IMR-90 (cell line): ENCODE measurements at regions not wholly inside any gene's neighbourhood (a gene's known extent, or its start where the extent isn't known, plus 50 kb on each side); places are given as distances from the start of the nearest gene placed in this dataset.

Experiments
- ATAC-seq: fragments of 200-7000 bp; cut with Tn5 transposase; 2 replicates; pipeline ENCODE4 v1.9.1; 2020; ENCODE audit warnings: low read depth, mild to moderate bottlenecking, moderate library complexity
- BruUV-seq: library from RNA; stranded (reverse); fragments of 400-500 nt; replicated peaks from 2 replicates; lab custom pipeline; 2021; lab: Mats Ljungman, UMichigan
- CTCF ChIA-PET: fragments of 300-600 bp; formaldehyde crosslinking; extraction: SDS; loops from one replicate; lab custom pipeline; 2021; ENCODE audit warnings: antibody characterized with exemption; lab: Yijun Ruan, JAX
- POLR2A ChIA-PET: fragments of 300-600 bp; sonication (Branson Sonifier 250); formaldehyde crosslinking; loops from one replicate; lab custom pipeline; 2022; ENCODE audit warnings: antibody characterized with exemption; ENCODE audit not compliant: unreplicated experiment; lab: Charles Lee
- DNase-seq: peaks from one replicate; pipeline ENCODE4 v3.0.0; 2013
- H2AFZ ChIP-seq: replicated peaks from 2 replicates; pipeline ENCODE3; 2013; ENCODE audit warnings: low read length, mild to moderate bottlenecking; ENCODE audit not compliant: poor library complexity
- H2AK5ac ChIP-seq: 2 replicates; pipeline ENCODE4 v1.6.1; 2013; ENCODE audit warnings: low read depth, low read length, inconsistent platforms
- H2AK9ac ChIP-seq: replicated peaks from 2 replicates; pipeline ENCODE3; 2013; ENCODE audit warnings: mild to moderate bottlenecking, low read depth, low read length, moderate library complexity; ENCODE audit not compliant: poor library complexity
- H2BK120ac ChIP-seq: 2 replicates; pipeline ENCODE4 v1.6.1; 2013; ENCODE audit warnings: low read depth, low read length, inconsistent platforms
- H2BK15ac ChIP-seq: 3 replicates; pipeline ENCODE4 v1.6.1; 2013; ENCODE audit warnings: low read depth, low read length, inconsistent platforms
- H2BK20ac ChIP-seq: 2 replicates; pipeline ENCODE4 v1.6.1; 2013; ENCODE audit warnings: low read depth, mild to moderate bottlenecking, inconsistent platforms, low read length, moderate library complexity
- H2BK5ac ChIP-seq: 2 replicates; pipeline ENCODE4 v1.6.1; 2013; ENCODE audit warnings: mild to moderate bottlenecking, low read depth, low read length, inconsistent platforms; ENCODE audit not compliant: poor library complexity, severe bottlenecking
- H3K14ac ChIP-seq: replicated peaks from 2 replicates; pipeline ENCODE4 v1.6.1; 2013; ENCODE audit warnings: low read depth, low read length, inconsistent platforms
- H3K18ac ChIP-seq: 2 replicates; pipeline ENCODE4 v1.6.1; 2013; ENCODE audit warnings: low read depth, low read length, control low read depth
- H3K23ac ChIP-seq: 2 replicates; pipeline ENCODE4 v1.6.1; 2013; ENCODE audit warnings: low read depth, low read length, inconsistent platforms
- H3K27ac ChIP-seq: 2 replicates; pipeline ENCODE4 v1.5.1; 2013; ENCODE audit warnings: mild to moderate bottlenecking, control low read depth, low read length; ENCODE audit not compliant: insufficient read depth
- H3K27me3 ChIP-seq: 2 replicates; pipeline ENCODE4 v1.6.1; 2013; ENCODE audit warnings: low read length; ENCODE audit not compliant: control insufficient read depth, insufficient read depth
- H3K36me3 ChIP-seq: 2 replicates; pipeline ENCODE4 v1.6.1; 2013; ENCODE audit warnings: low read length, mixed read lengths; ENCODE audit not compliant: control insufficient read depth, insufficient read depth
- H3K4ac ChIP-seq: 2 replicates; pipeline ENCODE4 v1.6.1; 2013; ENCODE audit warnings: low read depth, low read length, inconsistent platforms
- H3K4me1 ChIP-seq: 2 replicates; pipeline ENCODE4 v1.6.1; 2013; ENCODE audit warnings: low read length, mixed read lengths; ENCODE audit not compliant: control insufficient read depth, insufficient read depth
- H3K4me2 ChIP-seq: 2 replicates; pipeline ENCODE4 v1.6.1; 2013; ENCODE audit warnings: low read depth, mild to moderate bottlenecking, control low read depth, low read length, moderate library complexity
- H3K4me3 ChIP-seq: 2 replicates; pipeline ENCODE4 v1.5.1; 2013; ENCODE audit warnings: low read depth, mild to moderate bottlenecking, control low read depth, low read length, moderate library complexity; ENCODE audit not compliant: insufficient read depth
- H3K56ac ChIP-seq: 2 replicates; pipeline ENCODE4 v1.6.1; 2013; ENCODE audit warnings: low read length, inconsistent platforms; ENCODE audit not compliant: insufficient read depth; ENCODE audit errors: extremely low read depth
- H3K79me1 ChIP-seq, 2 experiments: 2 replicates each; pipeline ENCODE4 v1.6.1; 2013; ENCODE audit warnings: low read length in 2 of 2, inconsistent platforms in 1 of 2, low read depth in 1 of 2
- H3K9ac ChIP-seq: 2 replicates; pipeline ENCODE4 v1.6.1; 2013; ENCODE audit warnings: low read depth, low read length, control low read depth
- H3K9me1 ChIP-seq: 2 replicates; pipeline ENCODE4 v1.6.1; 2013; ENCODE audit warnings: low read length, inconsistent platforms; ENCODE audit not compliant: insufficient read depth
- H3K9me3 ChIP-seq: 2 replicates; pipeline ENCODE4 v1.6.1; 2013; ENCODE audit warnings: low read length; ENCODE audit not compliant: control insufficient read depth, insufficient read depth
- H4K20me1 ChIP-seq: 2 replicates; pipeline ENCODE4 v1.6.1; 2013; ENCODE audit warnings: low read length, inconsistent platforms; ENCODE audit not compliant: insufficient read depth
- H4K5ac ChIP-seq: 2 replicates; pipeline ENCODE4 v1.6.1; 2013; ENCODE audit warnings: mild to moderate bottlenecking, low read depth, low read length, control low read depth
- H4K8ac ChIP-seq, 2 experiments: 2 replicates each; pipeline ENCODE4 v1.6.1; 2013; ENCODE audit warnings: low read depth in 2 of 2, low read length in 2 of 2, control low read depth in 1 of 2, inconsistent platforms in 1 of 2
- H4K91ac ChIP-seq: 2 replicates; pipeline ENCODE4 v1.6.1; 2013; ENCODE audit warnings: low read depth, low read length, inconsistent platforms; ENCODE audit not compliant: insufficient read depth
- CEBPB ChIP-seq: IDR thresholded peaks from 2 replicates; pipeline ENCODE4 v1.6.1; 2012; ENCODE audit warnings: low read depth, low read length, improper control_type of control experiment
- CHD1 ChIP-seq: IDR thresholded peaks from 2 replicates; pipeline ENCODE4 v1.6.1; 2012; ENCODE audit warnings: low read depth, low read length, improper control_type of control experiment
- ELK1 ChIP-seq: fragments of 150-350 bp; IDR thresholded peaks from 2 replicates; pipeline ENCODE4 v1.6.1; 2016; ENCODE audit warnings: low read depth, mild to moderate bottlenecking, low read length, moderate library complexity, borderline replicate concordance
- MAFK ChIP-seq: IDR thresholded peaks from 2 replicates; pipeline ENCODE4 v1.6.1; 2012; ENCODE audit warnings: low read depth, low read length, improper control_type of control experiment
- MAZ ChIP-seq: IDR thresholded peaks from 2 replicates; pipeline ENCODE4 v1.6.1; 2012; ENCODE audit warnings: low read depth, mild to moderate bottlenecking, low read length, improper control_type of control experiment, moderate library complexity, borderline replicate concordance
- RAD21 ChIP-seq: IDR thresholded peaks from 2 replicates; pipeline ENCODE4 v1.6.1; 2012; ENCODE audit warnings: low read length, improper control_type of control experiment
- RFX5 ChIP-seq: IDR thresholded peaks from 2 replicates; pipeline ENCODE4 v1.8.0; 2012; ENCODE audit warnings: low read depth, mild to moderate bottlenecking, low read length, moderate library complexity
- SMC3 ChIP-seq: fragments of 150-350 bp; IDR thresholded peaks from 2 replicates; pipeline ENCODE4 v1.6.1; 2016; ENCODE audit warnings: low read depth, mild to moderate bottlenecking, antibody characterized with exemption, low read length, moderate library complexity
- WGBS, 2 experiments: methylation state at CpG; one replicate each; pipeline versions ENCODE4 v1.1.5 to v1.1.7; 2013; ENCODE audit warnings: missing lambda C conversion rate in 2 of 2; ENCODE audit not compliant: insufficient read length in 1 of 2; ENCODE audit errors: extremely low coverage in 2 of 2; 5-methylcytosine and 5-hydroxymethylcytosine counted together
- dilution Hi-C: fragments of 300-500 bp; cut with HindIII; formaldehyde crosslinking; loops from one replicate; pipeline ENCODE4 v1.14.3; 2018; ENCODE audit warnings: low sequenced_read_pairs; ENCODE audit not compliant: unreplicated experiment
- in situ Hi-C: fragments of 300-500 bp; cut with MboI; formaldehyde crosslinking; loops from 3 replicates; pipeline ENCODE4 v1.14.3; 2019; ENCODE audit warnings: low sequenced_read_pairs, inconsistent platforms, mixed read lengths
- intact Hi-C: fragments of 100-400 bp; cut with micrococcal nuclease; formaldehyde crosslinking; loops from 2 replicates; pipeline ENCODE4 v1.10.0; 2022
- TF ChIP-seq, protein P1 (sequence below): conservative IDR thresholded peaks from 2 replicates; pipeline ENCODE4 v1.5.1; 2012; ENCODE audit warnings: mild to moderate bottlenecking, low read depth, low read length, improper control_type of control experiment
- TF ChIP-seq, protein P2 (sequence below): fragments of 150-350 bp; IDR thresholded peaks from 2 replicates; pipeline ENCODE4 v1.6.1; 2017; ENCODE audit warnings: mild to moderate bottlenecking, antibody characterized with exemption, low read length, low read depth

GRCh38 chr4:19401301-19402080 lies 850.2 kb upstream of the SLIT2 start:
- Histone ChIP-seq H3K9ac (no peak overlapping the region), H3K4me1 (no peaks in the 10 kb centered on the region), H2BK20ac (no peak overlapping the region), H3K14ac (no peak overlapping the region), H3K4me3 (no peak overlapping the region), H3K27me3 (no peaks in the 10 kb centered on the region), H4K91ac (no peak overlapping the region), H4K20me1 (no peaks in the 10 kb centered on the region), H3K4me2 (no peak overlapping the region), H2AK9ac (no peak overlapping the region), H3K36me3 (no peaks in the 10 kb centered on the region), H2BK15ac (peak overlapping the region; percentile 70; the same call in 1 of the 3 replicates), H3K18ac (no peak overlapping the region), H3K79me1 (no peaks in the 10 kb centered on the region), H2AFZ (no peak overlapping the region), H3K9me1 (no peaks in the 10 kb centered on the region), H2BK120ac (peak overlapping the region; percentile 38; the same call in 1 of the 2 replicates), H4K8ac (no peak overlapping the region), H3K56ac (no peak overlapping the region), H2BK5ac (no peak overlapping the region), H2AK5ac (no peak overlapping the region), H3K27ac (no peak overlapping the region), H3K4ac (no peak overlapping the region), H3K23ac (no peak overlapping the region), H3K9me3 (no peaks in the 10 kb centered on the region), H4K5ac (no peak overlapping the region)
- dilution Hi-C loops (no loop called here), intact Hi-C loops (no loop called here), in situ Hi-C loops (no loop called here)
- no CpG with 5 or more reads among the region's 1 CpG for WGBS, 2 experiments
- ATAC-seq (no peak), DNase-seq (no peak)
- TF ChIP-seq CEBPB (no peak), RAD21 (no peak), CHD1 (no peak), SMC3 (no peak), ELK1 (no peak), RFX5 (no peak), MAZ (no peak), MAFK (no peak)
- TF ChIP-seq, protein P1, sequence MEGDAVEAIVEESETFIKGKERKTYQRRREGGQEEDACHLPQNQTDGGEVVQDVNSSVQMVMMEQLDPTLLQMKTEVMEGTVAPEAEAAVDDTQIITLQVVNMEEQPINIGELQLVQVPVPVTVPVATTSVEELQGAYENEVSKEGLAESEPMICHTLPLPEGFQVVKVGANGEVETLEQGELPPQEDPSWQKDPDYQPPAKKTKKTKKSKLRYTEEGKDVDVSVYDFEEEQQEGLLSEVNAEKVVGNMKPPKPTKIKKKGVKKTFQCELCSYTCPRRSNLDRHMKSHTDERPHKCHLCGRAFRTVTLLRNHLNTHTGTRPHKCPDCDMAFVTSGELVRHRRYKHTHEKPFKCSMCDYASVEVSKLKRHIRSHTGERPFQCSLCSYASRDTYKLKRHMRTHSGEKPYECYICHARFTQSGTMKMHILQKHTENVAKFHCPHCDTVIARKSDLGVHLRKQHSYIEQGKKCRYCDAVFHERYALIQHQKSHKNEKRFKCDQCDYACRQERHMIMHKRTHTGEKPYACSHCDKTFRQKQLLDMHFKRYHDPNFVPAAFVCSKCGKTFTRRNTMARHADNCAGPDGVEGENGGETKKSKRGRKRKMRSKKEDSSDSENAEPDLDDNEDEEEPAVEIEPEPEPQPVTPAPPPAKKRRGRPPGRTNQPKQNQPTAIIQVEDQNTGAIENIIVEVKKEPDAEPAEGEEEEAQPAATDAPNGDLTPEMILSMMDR = no peak
- TF ChIP-seq, protein P2, sequence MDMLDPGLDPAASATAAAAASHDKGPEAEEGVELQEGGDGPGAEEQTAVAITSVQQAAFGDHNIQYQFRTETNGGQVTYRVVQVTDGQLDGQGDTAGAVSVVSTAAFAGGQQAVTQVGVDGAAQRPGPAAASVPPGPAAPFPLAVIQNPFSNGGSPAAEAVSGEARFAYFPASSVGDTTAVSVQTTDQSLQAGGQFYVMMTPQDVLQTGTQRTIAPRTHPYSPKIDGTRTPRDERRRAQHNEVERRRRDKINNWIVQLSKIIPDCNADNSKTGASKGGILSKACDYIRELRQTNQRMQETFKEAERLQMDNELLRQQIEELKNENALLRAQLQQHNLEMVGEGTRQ = no peak
- ChIA-PET CTCF (interaction anchor here (0.7 kb wide), 2 partner anchors 13 to 37 kb away, joined by 4 to 5 read pairs; no protein-coding TSS in a partner anchor), POLR2A (no interaction called here)
- no TSS peak for BruUV-seq
